K562 (cell line): ENCODE measurements at regions not wholly inside any gene's neighbourhood (a gene's known extent, or its start where the extent isn't known, plus 50 kb on each side); places are given as distances from the start of the nearest gene placed in this dataset.

Experiments used
- ATAC-seq: fragments of 200-7000 bp; cut with Tn5 transposase; 3 replicates; pipeline ENCODE4 v1.9.1; 2020; ENCODE audit warnings: moderate library complexity
- BruUV-seq: library from RNA; stranded (reverse); fragments of 400-500 nt; replicated peaks from 2 replicates; lab custom pipeline; 2021; lab: Mats Ljungman, UMichigan
- CTCF ChIA-PET: fragments of 300-600 bp; formaldehyde crosslinking; extraction: SDS; loops from one replicate; lab custom pipeline; 2021; ENCODE audit warnings: low intra/inter-chr PET ratio; lab: Yijun Ruan, JAX
- POLR2A ChIA-PET: fragments of 300-600, 350-650 bp; sonication (Branson Sonifier 250); formaldehyde crosslinking; extraction: SDS; loops from one replicate; lab custom pipeline; 2021; ENCODE audit warnings: antibody characterized with exemption, inconsistent platforms; lab: Yijun Ruan, JAX
- DNase-seq, 4 experiments: peaks; one replicate each; pipeline versions ENCODE4 v3.0.0 to v3.0.0-alpha.2; 2011 to 2018; ENCODE audit warnings: low spot score in 3 of 4, mixed read lengths in 3 of 4; ENCODE audit errors: extremely low read depth in 1 of 4
- FAIRE-seq: peaks from 2 replicates; lab custom pipeline; 2011; peaks lifted over from hg19 to GRCh38; lab: Jason Lieb, UNC
- H2AFZ ChIP-seq: 2 replicates; pipeline ENCODE4 v1.6.0; 2011; ENCODE audit warnings: low read depth, low read length, control low read depth, inconsistent platforms
- H3K27ac ChIP-seq: fragments of 200-600 bp; 3 replicates; pipeline ENCODE4 v1.8.0; 2011; ENCODE audit warnings: low read depth, mild to moderate bottlenecking, control low read depth, inconsistent platforms, low read length, moderate library complexity, mixed read lengths; ENCODE audit errors: extremely low read depth
- H3K27me3 ChIP-seq, 2 experiments: fragments of 300-600 bp in 1 of 2; 2 replicates in 1 of 2; 3 replicates in 1 of 2; pipeline versions ENCODE4 v1.6.0 to v1.8.0; 2011; ENCODE audit warnings: inconsistent platforms in 2 of 2, low read length in 2 of 2, mild to moderate bottlenecking in 1 of 2, mixed read lengths in 1 of 2, moderate library complexity in 1 of 2; ENCODE audit not compliant: control insufficient read depth in 2 of 2, insufficient read depth in 2 of 2
- H3K36me3 ChIP-seq: fragments of 300-600 bp; 3 replicates; pipeline ENCODE4 v1.8.0; 2011; ENCODE audit warnings: mild to moderate bottlenecking, low read length, inconsistent platforms; ENCODE audit not compliant: control insufficient read depth, insufficient read depth
- H3K4me1 ChIP-seq, 2 experiments: fragments of 200-600 bp in 1 of 2; replicated peaks in 1 of 2; 2 replicates in 1 of 2; 3 replicates in 1 of 2; pipeline versions ENCODE4 v1.5.1 to v1.8.0; 2011; ENCODE audit warnings: inconsistent platforms in 2 of 2, low read length in 2 of 2, mild to moderate bottlenecking in 1 of 2, mixed read lengths in 1 of 2, moderate library complexity in 1 of 2; ENCODE audit not compliant: control insufficient read depth in 2 of 2, insufficient read depth in 2 of 2
- H3K4me2 ChIP-seq: 2 replicates; pipeline ENCODE4 v1.6.1; 2011; ENCODE audit warnings: low read length, control low read depth, inconsistent platforms, mixed read lengths; ENCODE audit not compliant: insufficient read depth
- H3K4me3 ChIP-seq: fragments of 200-600 bp; sonication (generic), shearing (Covaris generic); 2 replicates; pipeline ENCODE4 v1.5.1; 2016; ENCODE audit warnings: control low read depth, inconsistent platforms
- H3K79me2 ChIP-seq: fragments of 200-600 bp; 3 replicates; pipeline ENCODE4 v1.8.0; 2011; ENCODE audit warnings: low read length, inconsistent platforms; ENCODE audit not compliant: control insufficient read depth, insufficient read depth
- H3K9ac ChIP-seq, 2 experiments: 2 replicates each; pipeline versions ENCODE4 v1.6.0 to v1.6.1; 2011; ENCODE audit warnings: low read depth in 2 of 2, low read length in 2 of 2, control low read depth in 1 of 2, inconsistent platforms in 1 of 2, mild to moderate bottlenecking in 1 of 2, mixed read lengths in 1 of 2; ENCODE audit not compliant: insufficient read depth in 1 of 2
- H3K9me1 ChIP-seq: one replicate; pipeline ENCODE4 v1.6.0; 2011; ENCODE audit warnings: inconsistent platforms, mild to moderate bottlenecking, low read length, moderate library complexity; ENCODE audit not compliant: control insufficient read depth, insufficient read depth
- H3K9me3 ChIP-seq: replicated peaks from 2 replicates; pipeline ENCODE4 v1.5.1; 2011; ENCODE audit warnings: low read depth, low read length, inconsistent platforms; ENCODE audit not compliant: control insufficient read depth, insufficient read depth
- H4K20me1 ChIP-seq: replicated peaks from 2 replicates; pipeline ENCODE4 v1.6.1; 2011; ENCODE audit warnings: low read length, inconsistent platforms, mixed read lengths; ENCODE audit not compliant: control insufficient read depth, insufficient read depth
- BRF1 ChIP-seq: IDR thresholded peaks from 3 replicates; pipeline ENCODE4 v1.6.1; 2011; ENCODE audit warnings: borderline replicate concordance, mild to moderate bottlenecking; ENCODE audit not compliant: insufficient read length; ENCODE audit errors: extremely low read depth
- DDX20 ChIP-seq: fragments of 450-650 bp; IDR thresholded peaks from 2 replicates; pipeline ENCODE4 v1.6.1; 2016; ENCODE audit warnings: missing genetic modification characterization, low read depth, mild to moderate bottlenecking, missing compliant biosample characterization, moderate library complexity
- ELF2 ChIP-seq: fragments of 250-450 bp; sonication (Bioruptor Pico); IDR thresholded peaks from 2 replicates; pipeline ENCODE4 v1.5.0; 2021; ENCODE audit warnings: mild to moderate bottlenecking
- FOXK2 ChIP-seq, 2 experiments: fragments of 450-650 bp; IDR thresholded peaks in 1 of 2; conservative IDR thresholded peaks in 1 of 2; 2 replicates each; pipeline ENCODE4 v1.6.1; 2016; ENCODE audit warnings: low read depth in 2 of 2, mild to moderate bottlenecking in 1 of 2
- MCM5 ChIP-seq: fragments of 450-650 bp; IDR thresholded peaks from 2 replicates; pipeline ENCODE4 v1.6.1; 2016; ENCODE audit warnings: low read depth
- PCBP2 ChIP-seq: fragments of 200-400 bp; formaldehyde crosslinking; IDR thresholded peaks from 2 replicates; pipeline ENCODE4 v1.6.1; 2018; ENCODE audit warnings: low read length, low read depth, mild to moderate bottlenecking, moderate library complexity; ENCODE audit not compliant: poor library complexity, severe bottlenecking
- RBFOX2 ChIP-seq: fragments of 200-400 bp; formaldehyde crosslinking; IDR thresholded peaks from 2 replicates; pipeline ENCODE4 v1.6.1; 2017; ENCODE audit warnings: low read depth, mild to moderate bottlenecking, low read length, moderate library complexity
- RFX5 ChIP-seq: IDR thresholded peaks from 2 replicates; pipeline ENCODE4 v1.6.1; 2011; ENCODE audit warnings: low read depth, mild to moderate bottlenecking, improper control_type of control experiment, low read length
- SMAD2 ChIP-seq: fragments of 150-350 bp; IDR thresholded peaks from 2 replicates; pipeline ENCODE4 v1.6.1; 2014; ENCODE audit warnings: low read depth, mild to moderate bottlenecking, low read length
- SMARCB1 ChIP-seq: IDR thresholded peaks from 2 replicates; pipeline ENCODE4 v1.6.1; 2011; ENCODE audit warnings: improper control_type of control experiment, low read depth; ENCODE audit not compliant: insufficient read length
- ZC3H11A ChIP-seq: IDR thresholded peaks from 2 replicates; pipeline ENCODE4 v1.6.1; 2012; ENCODE audit warnings: low read depth, low read length, improper control_type of control experiment
- ZNF165 ChIP-seq: fragments of 250-450 bp; sonication (Bioruptor Pico); IDR thresholded peaks from 2 replicates; pipeline ENCODE4 v1.4.0; 2020; ENCODE audit warnings: borderline replicate concordance
- ZNF24 ChIP-seq: fragments of 450-650 bp; IDR thresholded peaks from 2 replicates; pipeline ENCODE4 v1.6.1; 2016
- WGBS: fragments of 100-300 bp; shearing (Covaris generic); methylation state at CpG from one replicate; pipeline ENCODE4 v1.1.6; 2016; ENCODE audit warnings: low coverage, mixed read lengths; ENCODE audit not compliant: insufficient coverage; ENCODE audit errors: missing lambda C conversion rate; 5-methylcytosine and 5-hydroxymethylcytosine counted together
- in situ Hi-C: fragments of 300-500 bp; cut with MboI; formaldehyde crosslinking; loops from 4 replicates; pipeline ENCODE4 v1.15.0; 2018; ENCODE audit warnings: inconsistent platforms, mixed read lengths
- intact Hi-C: fragments of 100-400 bp; cut with micrococcal nuclease; formaldehyde crosslinking; loops from 2 replicates; pipeline ENCODE4 v1.14.2; 2022
- TF ChIP-seq, protein P1 (sequence below), 2 experiments: fragments of 450-650 bp in 1 of 2; sonication (generic) in 1 of 2; formaldehyde crosslinking in 1 of 2; IDR thresholded peaks in 1 of 2; conservative IDR thresholded peaks in 1 of 2; 2 replicates each; pipeline versions ENCODE4 v1.6.1 to v1.8.1; 2016 to 2023; ENCODE audit warnings: mild to moderate bottlenecking in 2 of 2, moderate library complexity in 2 of 2, inconsistent platforms in 1 of 2, missing genetic modification reagents in 1 of 2
- TF ChIP-seq, protein P2 (sequence below): fragments of 250-450 bp; sonication (Bioruptor Pico); IDR thresholded peaks from 2 replicates; pipeline ENCODE4 v1.8.0; 2021; ENCODE audit warnings: moderate library complexity, mild to moderate bottlenecking, inconsistent platforms
- TF ChIP-seq, protein P3 (sequence below): sonication (generic); formaldehyde crosslinking; IDR thresholded peaks from 2 replicates; pipeline ENCODE4 v1.8.1; 2023; ENCODE audit warnings: mild to moderate bottlenecking, missing genetic modification reagents
- TF ChIP-seq, protein P4 (sequence below): sonication (generic); formaldehyde crosslinking; IDR thresholded peaks from 2 replicates; pipeline ENCODE4 v1.8.0; 2022; ENCODE audit warnings: missing genetic modification reagents, mild to moderate bottlenecking, borderline replicate concordance

DNA sequence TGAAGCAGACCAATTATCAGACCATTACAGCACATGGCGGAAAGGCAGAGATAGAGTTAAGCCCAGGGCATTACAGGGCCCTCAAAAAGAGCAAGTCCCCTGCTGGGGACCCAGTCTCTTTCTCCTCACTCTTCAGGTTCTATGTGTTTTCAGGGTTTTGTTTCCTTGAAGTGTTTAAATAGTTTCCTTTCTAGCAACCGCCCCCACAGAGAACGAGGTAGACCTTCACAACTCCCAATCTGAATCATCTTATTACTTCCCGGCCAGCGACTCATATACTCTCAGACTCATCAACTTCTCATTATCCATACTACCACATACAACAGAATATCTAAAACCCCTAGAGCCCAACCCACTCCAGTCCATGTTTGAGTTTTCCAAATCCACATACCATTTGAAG is 526.6 kb upstream of the ARID1B start:
- no peaks in the 10 kb centered on the region for H3K4me1 ChIP-seq
- H3K36me3 ChIP-seq: no peaks in the 10 kb centered on the region
- no peak overlapping the region for H3K4me2 ChIP-seq
- no peak overlapping the region for H3K9ac ChIP-seq
- H3K79me2 ChIP-seq: no peaks in the 10 kb centered on the region
- no peaks in the 10 kb centered on the region for H3K9me1 ChIP-seq
- BruUV-seq: no TSS peak
- ATAC-seq (no peak), FAIRE-seq (no peak), DNase-seq (no peak)
- intact Hi-C loops: no loop called here
- ChIA-PET CTCF (no interaction called here), POLR2A (no interaction called here)
- H2AFZ ChIP-seq: no peak overlapping the region
- no peaks in the 10 kb centered on the region for H3K27me3 ChIP-seq
- in situ Hi-C loops: no loop called here
- H3K4me3 ChIP-seq: no peak overlapping the region
- no peaks in the 10 kb centered on the region for H4K20me1 ChIP-seq
- no peak overlapping the region for H3K27ac ChIP-seq
- H3K9me3 ChIP-seq: no peaks in the 10 kb centered on the region
- 0% methylated on average over 5 of the region's 5 CpGs for WGBS
- TF ChIP-seq, protein P1, sequence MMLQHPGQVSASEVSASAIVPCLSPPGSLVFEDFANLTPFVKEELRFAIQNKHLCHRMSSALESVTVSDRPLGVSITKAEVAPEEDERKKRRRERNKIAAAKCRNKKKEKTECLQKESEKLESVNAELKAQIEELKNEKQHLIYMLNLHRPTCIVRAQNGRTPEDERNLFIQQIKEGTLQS (IDR thresholded peaks at IDR 0.05): no peak
- TF ChIP-seq, protein P1 (CRISPR knock-in tag; conservative IDR thresholded peaks at IDR 0.05): no peak
- no peak for TF ChIP-seq RBFOX2
- no peak for TF ChIP-seq PCBP2
- no peak for TF ChIP-seq DDX20 (tag)
- no peak for TF ChIP-seq RFX5
- no peak for TF ChIP-seq ZNF24
- TF ChIP-seq, protein P2, sequence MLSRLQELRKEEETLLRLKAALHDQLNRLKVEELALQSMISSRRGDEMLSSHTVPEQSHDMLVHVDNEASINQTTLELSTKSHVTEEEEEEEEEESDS (CRISPR knock-in tag): no peak
- no peak for TF ChIP-seq MCM5
- no peak for TF ChIP-seq BRF1
- no peak for TF ChIP-seq ZC3H11A
- TF ChIP-seq SMARCB1: no peak
- TF ChIP-seq, protein P3, sequence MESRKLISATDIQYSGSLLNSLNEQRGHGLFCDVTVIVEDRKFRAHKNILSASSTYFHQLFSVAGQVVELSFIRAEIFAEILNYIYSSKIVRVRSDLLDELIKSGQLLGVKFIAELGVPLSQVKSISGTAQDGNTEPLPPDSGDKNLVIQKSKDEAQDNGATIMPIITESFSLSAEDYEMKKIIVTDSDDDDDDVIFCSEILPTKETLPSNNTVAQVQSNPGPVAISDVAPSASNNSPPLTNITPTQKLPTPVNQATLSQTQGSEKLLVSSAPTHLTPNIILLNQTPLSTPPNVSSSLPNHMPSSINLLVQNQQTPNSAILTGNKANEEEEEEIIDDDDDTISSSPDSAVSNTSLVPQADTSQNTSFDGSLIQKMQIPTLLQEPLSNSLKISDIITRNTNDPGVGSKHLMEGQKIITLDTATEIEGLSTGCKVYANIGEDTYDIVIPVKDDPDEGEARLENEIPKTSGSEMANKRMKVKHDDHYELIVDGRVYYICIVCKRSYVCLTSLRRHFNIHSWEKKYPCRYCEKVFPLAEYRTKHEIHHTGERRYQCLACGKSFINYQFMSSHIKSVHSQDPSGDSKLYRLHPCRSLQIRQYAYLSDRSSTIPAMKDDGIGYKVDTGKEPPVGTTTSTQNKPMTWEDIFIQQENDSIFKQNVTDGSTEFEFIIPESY: no peak
- TF ChIP-seq, protein P4, sequence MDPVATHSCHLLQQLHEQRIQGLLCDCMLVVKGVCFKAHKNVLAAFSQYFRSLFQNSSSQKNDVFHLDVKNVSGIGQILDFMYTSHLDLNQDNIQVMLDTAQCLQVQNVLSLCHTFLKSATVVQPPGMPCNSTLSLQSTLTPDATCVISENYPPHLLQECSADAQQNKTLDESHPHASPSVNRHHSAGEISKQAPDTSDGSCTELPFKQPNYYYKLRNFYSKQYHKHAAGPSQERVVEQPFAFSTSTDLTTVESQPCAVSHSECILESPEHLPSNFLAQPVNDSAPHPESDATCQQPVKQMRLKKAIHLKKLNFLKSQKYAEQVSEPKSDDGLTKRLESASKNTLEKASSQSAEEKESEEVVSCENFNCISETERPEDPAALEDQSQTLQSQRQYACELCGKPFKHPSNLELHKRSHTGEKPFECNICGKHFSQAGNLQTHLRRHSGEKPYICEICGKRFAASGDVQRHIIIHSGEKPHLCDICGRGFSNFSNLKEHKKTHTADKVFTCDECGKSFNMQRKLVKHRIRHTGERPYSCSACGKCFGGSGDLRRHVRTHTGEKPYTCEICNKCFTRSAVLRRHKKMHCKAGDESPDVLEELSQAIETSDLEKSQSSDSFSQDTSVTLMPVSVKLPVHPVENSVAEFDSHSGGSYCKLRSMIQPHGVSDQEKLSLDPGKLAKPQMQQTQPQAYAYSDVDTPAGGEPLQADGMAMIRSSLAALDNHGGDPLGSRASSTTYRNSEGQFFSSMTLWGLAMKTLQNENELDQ (CRISPR knock-in tag): no peak
- TF ChIP-seq ELF2 (CRISPR knock-in tag): no peak
- no peak for TF ChIP-seq ZNF165 (CRISPR knock-in tag)
- no peak for TF ChIP-seq SMAD2
- no peak for TF ChIP-seq FOXK2 (conservative IDR thresholded peaks at IDR 0.05 in 1 of 2, IDR thresholded peaks at IDR 0.05 in 1 of 2; ENCODE audit: low read depth in 2 of 2)
